Heart right ventricle (tissue), 16 donors: ENCODE measurements at regions not wholly inside any gene's neighbourhood (a gene's known extent, or its start where the extent isn't known, plus 50 kb on each side); places are given as distances from the start of the nearest gene placed in this dataset.

ENCODE experiments used
- ATAC-seq, 8 donors: fragments of 200-7000 bp; cut with Tn5 transposase; one replicate each; pipeline ENCODE4 v1.9.1; 2020; ENCODE audit warnings: mild to moderate bottlenecking in 8 of 8, moderate library complexity in 8 of 8, moderate number of reproducible peaks in 1 of 8
- DNase-seq, 2 donors: peaks; one replicate each; pipeline ENCODE4 v3.0.0-alpha.2; 2020
- H3K27ac ChIP-seq, 10 donors: fragments of 200-600 bp; sonication (generic) in 2 of 10; one replicate each; pipeline versions ENCODE4 v1.5.0 to v1.8.0; 2020 to 2022; ENCODE audit warnings: mild to moderate bottlenecking in 3 of 10
- H3K27me3 ChIP-seq, 7 donors: fragments of 200-600 bp; one replicate each; pipeline ENCODE4 v1.8.0; 2021 to 2022; ENCODE audit warnings: mild to moderate bottlenecking in 2 of 7
- H3K36me3 ChIP-seq, 9 donors: fragments of 200-600 bp; sonication (generic) in 1 of 9; one replicate each; pipeline versions ENCODE4 v1.5.0 to v1.8.0; 2020 to 2022; ENCODE audit warnings: mild to moderate bottlenecking in 2 of 9
- H3K4me1 ChIP-seq, 9 donors: fragments of 200-600 bp; sonication (generic) in 1 of 9; one replicate each; pipeline versions ENCODE4 v1.5.0 to v1.8.0; 2020 to 2022; ENCODE audit warnings: mild to moderate bottlenecking in 4 of 9
- H3K4me3 ChIP-seq, 10 donors: fragments of 200-600 bp; sonication (generic) in 2 of 10; one replicate each; pipeline versions ENCODE4 v1.5.0 to v1.8.0; 2020 to 2022; ENCODE audit warnings: mild to moderate bottlenecking in 7 of 10, moderate library complexity in 2 of 10
- H3K9me3 ChIP-seq, 11 donors: fragments of 200-600 bp in 10 of 11; sonication (generic) in 2 of 11; one replicate each; pipeline versions ENCODE4 v1.5.0 to v1.8.0; 2013 to 2022; ENCODE audit warnings: mild to moderate bottlenecking in 2 of 11, control low read depth in 1 of 11, moderate library complexity in 1 of 11
- WGBS, 2 donors: extraction: QIAGEN DNeasy Blood & Tissue Kit; methylation state at CpG; one replicate each; pipeline ENCODE4 v1.1.7; 2013; ENCODE audit warnings: inconsistent platforms in 1 of 2; 5-methylcytosine and 5-hydroxymethylcytosine counted together
- intact Hi-C, 10 donors: fragments of 100-400 bp; cut with DNase I; formaldehyde crosslinking; loops; one replicate each; pipeline versions ENCODE4 v1.11.1 to v1.14.2; 2022
- TF ChIP-seq, protein P1 (sequence below), 9 donors: fragments of 200-600 bp; sonication (generic) in 2 of 9; IDR thresholded peaks; one replicate each; pipeline versions ENCODE4 v1.5.0 to v1.8.0; 2021 to 2022; ENCODE audit warnings: antibody characterized with exemption in 9 of 9, mild to moderate bottlenecking in 5 of 9, moderate library complexity in 1 of 9
- donor health status: Arrhythmogenic right ventricular cardiomyopathy.
- donor health status: ischemic (EF 13 %, LVEDD 7.1; RV severe dilation, severe dysfunction).
- donor health status: healthy with polysubstance abuse.
- donor health status: DM: no; HTN: yes; CAD: no.
- donor health status: DM: no; HTN: no; CAD: no.
- donor health status: ischemic (EF 25% LVEDD 6.9; RV normal size, moderate dysfunction).
- donor health status: ischemic (EF 25% LVEDD 5.7; RV mildly dilated, moderate dysfunction).
- donor health status: healthy.
- donor health status: DM: yes; HTN: yes; CAD: no.
- donor health status: Ischemic cardiomyopathy.
- donor health status: ischemic (EF 35%, LVEDD 5.7; RV mildly dilated, moderate dysfunction).
- donor health status: nonischemic (EF 11% LVEDD 7.7; RV severe dilation, severe dysfunction).
- donor health status: DM: yes; HTN: yes; CAD: no.
- donor health status: PGD.
- donor health status: ischemic (EF 29% LVEDD 5.4; RV normal size, mild dysfunction).
- donor health status: nonischemic (EF 23%, LVEDD 6.1; RV moderate dilation, normal function).

DNA sequence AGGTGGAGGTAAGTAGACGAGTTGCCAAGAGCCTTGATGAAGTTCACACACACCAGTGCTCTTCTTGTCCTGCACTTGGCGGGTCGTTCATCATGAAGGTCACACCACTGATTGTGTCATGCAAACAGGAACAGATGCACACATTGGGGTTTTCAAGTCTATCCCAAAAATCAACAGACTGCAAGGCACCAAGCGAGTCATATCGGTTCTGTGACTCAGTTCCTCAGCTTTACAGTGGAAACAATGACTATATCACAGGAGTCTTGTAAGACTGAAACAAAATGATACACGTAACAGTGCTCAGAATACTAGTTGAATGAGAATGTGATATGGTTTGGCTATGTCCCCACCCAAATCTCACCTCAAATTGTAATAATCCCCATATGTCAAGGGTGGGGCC is 526.9 kb upstream of the ID2 start:
- no peak overlapping the region for H3K4me3 ChIP-seq
- H3K9me3 ChIP-seq, result peaks cover 0 to 7% (median 0%) of the 10 kb centered on the region in 11 donors
- WGBS, 2 donors, result 94 to 95% methylated on average over 6 of the region's 6 CpGs
- intact Hi-C loops, result loop anchor here in 1 of 10 donors (10.0 kb wide), 1 partner anchor 530 kb away; the partner anchor contains the start of gene ID2
- H3K27ac ChIP-seq, result no peak overlapping the region
- DNase-seq (no peak), ATAC-seq (no peak)
- no peaks in the 10 kb centered on the region for H3K36me3 ChIP-seq
- TF ChIP-seq, protein P1, sequence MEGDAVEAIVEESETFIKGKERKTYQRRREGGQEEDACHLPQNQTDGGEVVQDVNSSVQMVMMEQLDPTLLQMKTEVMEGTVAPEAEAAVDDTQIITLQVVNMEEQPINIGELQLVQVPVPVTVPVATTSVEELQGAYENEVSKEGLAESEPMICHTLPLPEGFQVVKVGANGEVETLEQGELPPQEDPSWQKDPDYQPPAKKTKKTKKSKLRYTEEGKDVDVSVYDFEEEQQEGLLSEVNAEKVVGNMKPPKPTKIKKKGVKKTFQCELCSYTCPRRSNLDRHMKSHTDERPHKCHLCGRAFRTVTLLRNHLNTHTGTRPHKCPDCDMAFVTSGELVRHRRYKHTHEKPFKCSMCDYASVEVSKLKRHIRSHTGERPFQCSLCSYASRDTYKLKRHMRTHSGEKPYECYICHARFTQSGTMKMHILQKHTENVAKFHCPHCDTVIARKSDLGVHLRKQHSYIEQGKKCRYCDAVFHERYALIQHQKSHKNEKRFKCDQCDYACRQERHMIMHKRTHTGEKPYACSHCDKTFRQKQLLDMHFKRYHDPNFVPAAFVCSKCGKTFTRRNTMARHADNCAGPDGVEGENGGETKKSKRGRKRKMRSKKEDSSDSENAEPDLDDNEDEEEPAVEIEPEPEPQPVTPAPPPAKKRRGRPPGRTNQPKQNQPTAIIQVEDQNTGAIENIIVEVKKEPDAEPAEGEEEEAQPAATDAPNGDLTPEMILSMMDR (IDR thresholded peaks at IDR 0.05), result no peak
- H3K4me1 ChIP-seq, result peaks cover 0 to 19% (median 0%) of the 10 kb centered on the region in 9 donors
- no peaks in the 10 kb centered on the region for H3K27me3 ChIP-seq

DNA sequence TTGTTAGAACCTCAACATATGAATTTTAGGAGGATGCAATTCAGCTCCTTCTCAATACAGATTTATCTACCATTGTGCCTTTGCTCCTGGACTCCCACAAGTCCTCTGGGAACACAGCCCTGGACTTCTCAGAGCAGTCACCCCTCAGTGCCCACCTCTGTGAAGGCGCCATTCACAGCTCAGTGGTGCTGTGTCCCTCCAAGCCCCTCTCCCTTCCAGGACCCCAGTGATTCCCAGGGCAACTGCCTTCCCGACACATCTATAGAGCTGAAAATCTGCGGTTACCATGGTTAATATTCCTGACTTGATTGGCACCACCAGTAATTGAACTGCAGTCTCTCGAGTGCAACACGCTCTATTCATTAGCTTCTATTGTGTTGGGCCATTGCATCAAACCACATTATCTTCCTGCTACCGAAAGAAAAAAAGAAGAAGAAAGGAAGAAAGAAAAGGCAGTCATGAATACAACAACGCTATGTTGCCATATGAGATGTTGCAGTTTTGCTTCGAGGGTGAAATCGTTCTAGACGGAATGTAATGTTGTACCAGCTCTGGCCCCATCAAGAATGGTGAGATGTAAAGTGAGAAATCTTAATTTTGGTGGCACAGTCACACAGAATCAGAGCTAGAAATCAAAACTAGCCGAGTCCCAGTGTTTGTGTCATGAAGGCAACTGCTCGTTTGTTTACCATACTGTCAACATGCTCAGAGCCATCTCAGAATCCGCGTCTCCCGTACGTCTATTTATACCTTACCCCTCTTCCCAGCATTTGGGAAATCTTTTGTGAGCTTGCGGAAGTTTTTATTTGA is 524.0 kb upstream of the ID2 start:
- no peaks in the 10 kb centered on the region for H3K27me3 ChIP-seq
- TF ChIP-seq, protein P1 (IDR thresholded peaks at IDR 0.05), result no peak
- H3K4me1 ChIP-seq, result peaks cover 0 to under 1% (median 0%) of the 10 kb centered on the region in 9 donors
- intact Hi-C loops, result loop anchor here in 1 of 10 donors (10.0 kb wide), 1 partner anchor 527 kb away; the partner anchor contains the start of gene ID2
- ATAC-seq (no peak), DNase-seq (no peak)
- H3K9me3 ChIP-seq, result peaks cover 0 to 7% (median 0%) of the 10 kb centered on the region in 11 donors
- no peak overlapping the region for H3K4me3 ChIP-seq
- WGBS, 2 donors, result 94 to 95% methylated on average over 17 of the region's 17 CpGs
- H3K36me3 ChIP-seq, result no peaks in the 10 kb centered on the region
- no peak overlapping the region for H3K27ac ChIP-seq

DNA sequence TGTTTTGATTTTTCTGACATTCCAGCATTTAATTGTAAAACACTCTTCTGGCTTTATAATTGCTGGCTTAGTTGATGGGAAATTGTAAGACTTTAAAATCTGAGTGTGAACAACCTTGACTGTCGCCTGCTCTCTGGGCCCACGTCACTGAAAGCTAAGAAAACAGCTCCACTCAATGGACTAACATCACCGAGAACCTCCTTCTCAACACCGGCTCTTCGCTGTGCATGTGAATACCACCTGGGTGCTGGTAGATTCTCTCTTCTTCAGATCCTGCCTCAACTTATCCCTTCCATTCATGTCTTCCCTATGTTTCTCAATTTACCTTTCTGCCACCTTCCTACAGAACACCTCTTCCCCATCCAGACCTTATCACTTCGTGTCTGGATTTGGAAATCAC is 523.1 kb upstream of the ID2 start:
- DNase-seq, result no peak
- WGBS, 2 donors, result 89 to 91% methylated on average over 6 of the region's 6 CpGs
- H3K27ac ChIP-seq, result no peak overlapping the region
- TF ChIP-seq, protein P1 (IDR thresholded peaks at IDR 0.05), result peak in 2 of 9 donors; percentile 18 to 28
- no peaks in the 10 kb centered on the region for H3K4me1 ChIP-seq
- intact Hi-C loops, result loop anchor here in 1 of 10 donors (10.0 kb wide), 1 partner anchor 526 kb away; the partner anchor contains the start of gene ID2
- H3K4me3 ChIP-seq, result no peak overlapping the region
- ATAC-seq, result no peak
- no peaks in the 10 kb centered on the region for H3K27me3 ChIP-seq
- no peaks in the 10 kb centered on the region for H3K36me3 ChIP-seq
- H3K9me3 ChIP-seq, result peaks cover 0 to 7% (median 0%) of the 10 kb centered on the region in 11 donors

DNA sequence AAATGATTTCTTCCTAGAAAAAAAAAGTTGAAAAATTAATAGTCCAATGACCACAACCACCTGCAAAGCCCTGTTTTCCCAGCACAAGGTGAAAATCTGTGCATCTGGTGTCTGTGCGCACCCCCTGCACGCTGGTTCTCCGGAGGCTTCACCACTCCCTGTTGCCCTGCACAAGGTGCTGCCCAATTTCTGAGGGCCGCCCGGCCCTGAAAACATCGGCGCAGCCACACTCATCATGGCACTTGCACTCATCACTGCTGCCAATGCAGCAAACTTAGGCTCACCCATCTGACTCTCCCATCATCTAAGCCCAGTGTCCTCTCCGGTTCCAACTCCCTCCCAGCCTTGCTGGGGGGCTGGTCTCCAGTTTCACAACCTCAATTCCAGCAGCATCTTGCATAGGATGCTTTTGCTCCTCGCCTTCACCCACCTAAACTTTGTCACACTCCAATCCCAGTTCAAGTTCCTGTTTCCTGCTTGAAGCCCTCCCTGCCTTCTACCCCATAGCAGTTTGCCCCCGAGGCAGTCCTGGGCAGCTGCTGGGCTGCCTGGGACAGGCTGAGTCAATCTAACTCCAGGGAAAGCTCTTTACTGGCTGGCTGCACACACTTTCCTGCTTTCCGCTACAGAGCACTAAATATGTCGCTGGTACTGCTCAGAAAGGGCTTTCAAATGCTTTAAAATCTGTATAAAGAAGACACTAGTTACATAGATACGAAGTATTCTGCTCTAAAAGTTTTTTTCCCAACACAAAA is 522.5 kb upstream of the ID2 start:
- H3K4me3 ChIP-seq, result no peak overlapping the region
- intact Hi-C loops, result loop anchor here in 1 of 10 donors (10.0 kb wide), 1 partner anchor 525 kb away; the partner anchor contains the start of gene ID2
- 88 to 91% methylated on average over 13 of the region's 13 CpGs for WGBS, 2 donors
- H3K4me1 ChIP-seq, result no peaks in the 10 kb centered on the region
- DNase-seq, result no peak
- H3K9me3 ChIP-seq, result peaks cover 0 to 7% (median 0%) of the 10 kb centered on the region in 11 donors
- no peaks in the 10 kb centered on the region for H3K36me3 ChIP-seq
- H3K27ac ChIP-seq, result no peak overlapping the region
- TF ChIP-seq, protein P1 (IDR thresholded peaks at IDR 0.05), result no peak
- ATAC-seq, result no peak
- H3K27me3 ChIP-seq, result no peaks in the 10 kb centered on the region
